HK-2 (cell line): ENCODE measurements at regions not wholly inside any gene's neighbourhood (a gene's known extent, or its start where the extent isn't known, plus 50 kb on each side); places are given as distances from the start of the nearest gene placed in this dataset.

Source experiments
- DNase-seq: peaks from one replicate; pipeline ENCODE4 v3.0.0-alpha.2; 2018; ENCODE audit not compliant: unreplicated experiment

DNA sequence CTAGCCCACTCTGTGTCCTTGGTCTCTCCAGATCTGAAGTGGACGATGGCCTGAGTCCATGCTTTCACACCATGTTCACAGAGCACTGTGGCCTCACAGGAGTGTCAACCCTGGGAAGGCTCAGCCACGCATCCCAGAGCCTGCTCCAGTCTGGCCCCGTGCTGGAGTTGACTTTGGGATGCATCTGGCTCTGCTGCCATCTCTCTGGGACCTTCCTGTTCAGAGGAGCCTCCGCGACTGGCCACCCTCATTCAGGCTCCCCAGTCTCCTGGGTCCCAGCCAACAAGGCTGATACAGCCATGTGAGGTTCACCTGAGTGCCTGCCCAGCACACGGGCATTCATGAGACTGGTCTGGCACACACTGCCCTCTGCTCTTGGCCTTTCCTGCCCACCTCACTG, 199.7 kb upstream of the RAB6C start:
- DNase-seq, result no peak

- no peak for DNase-seq
Observed at GRCh38 chr2:129780316-129781270, 198.9 kb upstream of the RAB6C start.

DNA sequence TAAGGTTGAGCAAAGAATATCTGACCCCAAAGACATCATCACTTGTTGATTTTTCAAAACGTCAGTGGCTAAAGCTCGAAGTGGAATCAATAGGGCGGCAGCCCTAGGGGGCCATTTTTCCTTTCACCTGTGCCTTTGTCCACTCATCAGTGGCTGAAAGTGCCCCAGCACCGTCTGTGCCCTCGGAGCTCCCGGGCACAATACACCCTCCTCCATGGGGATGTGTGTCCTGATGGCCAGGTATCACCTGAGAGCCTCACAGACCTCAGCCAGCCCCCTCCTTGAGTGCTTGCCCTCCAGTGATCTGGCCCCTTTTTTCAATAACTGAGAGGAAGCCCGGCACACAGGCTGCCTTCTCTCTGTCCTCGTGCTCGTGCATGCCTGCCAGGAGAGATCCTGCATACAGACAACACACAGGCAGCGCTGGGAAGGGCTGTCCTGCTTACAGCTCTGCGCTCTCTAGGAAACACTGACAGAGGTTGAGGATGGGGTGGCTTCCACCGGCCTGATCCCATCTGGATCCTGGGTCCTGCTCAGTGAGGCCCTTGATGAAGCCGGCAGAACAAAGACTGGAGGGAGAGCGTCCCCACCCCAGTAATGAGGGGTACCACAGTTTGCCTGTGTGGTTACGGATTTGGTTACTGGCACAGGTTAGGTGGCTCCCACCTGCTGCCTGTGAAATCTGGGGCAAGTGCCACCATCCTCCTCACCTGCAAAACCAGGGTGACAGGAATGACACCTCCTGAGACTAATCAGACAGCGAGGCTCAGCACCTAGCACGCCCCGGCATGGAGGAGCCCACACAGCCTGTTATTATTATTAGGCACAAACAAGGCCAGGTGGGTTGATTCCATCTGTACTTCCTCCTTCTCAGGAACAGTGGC, 197.5 kb upstream of the RAB6C start:
- DNase-seq, result no peak

DNA sequence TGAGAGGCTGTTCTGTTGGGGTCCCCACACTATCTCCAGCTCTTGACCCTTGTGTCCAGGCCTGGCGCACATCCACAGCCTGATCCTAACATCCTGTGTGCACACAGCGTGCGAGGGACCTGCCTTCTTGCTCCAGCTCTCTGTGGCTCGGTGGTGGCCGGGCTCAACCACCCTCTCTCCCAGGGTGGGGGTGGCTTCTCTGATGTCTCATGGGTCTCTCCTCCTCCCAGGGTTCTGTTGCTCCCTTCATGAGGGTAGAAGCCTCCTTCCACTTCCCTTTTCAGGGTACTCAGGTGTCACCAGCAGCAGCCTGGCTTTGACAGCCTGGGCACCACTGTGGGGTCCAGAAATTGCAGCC, 196.9 kb upstream of the RAB6C start:
- no peak for DNase-seq

DNA sequence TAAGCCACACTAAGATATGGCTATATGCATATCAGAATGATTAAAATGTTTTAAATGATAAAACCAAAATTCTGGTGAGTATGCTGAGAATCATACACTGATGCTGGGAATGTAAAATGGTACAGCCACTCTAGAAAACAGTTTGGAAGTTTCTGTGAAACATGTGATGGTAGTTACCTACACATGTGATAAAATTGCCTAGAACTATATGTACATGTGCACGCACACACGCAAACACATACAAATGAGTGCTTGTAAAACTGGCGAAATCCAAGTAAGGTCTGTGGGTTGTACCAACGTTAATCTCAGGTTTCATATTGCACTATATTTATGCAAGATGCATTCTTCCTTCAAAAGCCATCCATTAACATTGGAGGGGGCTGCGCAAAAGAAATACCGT, 195.0 kb upstream of the RAB6C start:
- no peak for DNase-seq

DNA sequence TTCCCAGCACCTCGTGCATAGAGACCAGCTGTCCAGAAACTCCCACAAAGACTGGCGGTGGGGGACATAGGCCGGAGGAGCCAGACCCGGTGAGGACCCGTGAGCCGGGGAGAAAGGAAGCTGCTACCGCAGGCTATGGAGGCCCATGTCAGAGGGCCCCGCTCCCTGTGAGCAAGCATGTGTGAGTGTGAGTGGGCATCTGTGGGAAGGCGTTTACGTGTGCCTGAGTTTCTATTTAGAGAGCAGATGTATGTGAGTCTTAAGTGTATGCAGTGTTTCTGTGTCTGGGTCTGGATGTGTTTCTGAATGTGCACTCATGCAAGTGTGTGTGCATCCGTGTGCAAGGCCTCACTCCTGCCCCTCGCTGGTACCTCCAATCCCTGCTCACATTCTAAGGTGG, 187.8 kb upstream of the RAB6C start:
- DNase-seq, result no peak

DNA sequence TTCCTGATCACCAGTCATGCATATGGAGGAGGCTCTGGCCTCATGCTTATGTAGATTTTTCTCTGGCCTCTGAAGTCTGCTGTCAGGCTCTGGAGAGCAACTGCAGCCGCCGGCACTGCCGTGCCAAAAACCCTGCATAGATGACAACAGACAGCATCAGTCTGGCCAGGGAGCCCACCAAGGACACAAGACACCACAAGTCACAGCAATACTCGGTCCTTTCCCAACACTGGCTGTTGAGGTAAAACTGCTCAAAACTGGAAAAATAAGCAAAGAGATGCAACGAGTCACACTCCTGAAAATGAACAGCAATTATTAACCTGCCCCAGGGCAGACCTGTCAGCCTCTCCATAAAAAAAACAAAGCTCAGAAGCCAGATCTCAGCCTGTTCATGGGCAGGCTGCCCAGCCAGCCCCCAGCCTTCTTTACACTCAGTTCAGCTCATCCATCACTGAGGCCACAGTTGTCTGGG, 186.0 kb upstream of the RAB6C start:
- no peak for DNase-seq

GRCh38 chr2:129794116-129794515, 185.3 kb upstream of the RAB6C start:
- DNase-seq, result no peak

DNA sequence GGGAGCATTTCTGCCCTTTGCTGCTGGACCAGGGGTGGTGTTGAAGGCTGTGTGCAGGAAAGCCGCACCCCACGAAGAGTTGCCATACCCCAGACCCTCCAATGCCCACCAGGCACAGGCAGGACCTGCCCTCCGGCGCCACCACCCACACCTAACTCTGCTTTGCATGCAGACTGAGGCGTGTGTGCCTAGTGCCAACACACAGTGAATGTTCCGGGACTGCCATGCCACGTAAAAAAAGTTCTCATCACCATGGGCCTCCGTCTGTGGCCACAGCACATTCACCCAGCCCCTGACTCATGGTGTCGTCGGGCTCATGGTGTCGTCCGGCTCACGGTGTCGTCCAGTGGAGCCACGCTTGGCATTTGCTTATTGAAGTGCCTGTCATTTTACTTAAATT, 184.9 kb upstream of the RAB6C start:
- no peak for DNase-seq

DNA sequence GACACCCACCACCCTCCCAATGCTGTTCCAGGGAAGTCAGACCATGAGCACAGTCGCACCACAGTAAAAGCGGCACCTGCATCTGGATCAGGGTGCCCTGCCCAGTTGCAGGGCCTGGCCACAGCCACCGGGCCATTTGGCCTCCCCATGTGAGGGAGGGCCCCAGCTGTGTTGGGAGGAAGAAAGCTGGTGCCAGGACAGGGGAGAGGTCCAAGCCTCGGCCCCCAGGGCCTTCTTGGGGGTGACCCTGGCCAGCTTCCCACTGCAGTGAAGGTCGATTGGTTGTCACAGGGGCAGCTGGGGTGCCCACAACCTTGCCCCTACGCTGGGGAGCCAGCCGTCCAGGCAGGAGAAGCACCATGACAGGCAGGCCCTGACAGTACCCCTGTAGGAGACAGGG, 183.2 kb upstream of the RAB6C start:
- DNase-seq, result no peak

- DNase-seq, result no peak
Observed at GRCh38 chr2:129796801-129797488, 182.5 kb upstream of the RAB6C start.

DNA sequence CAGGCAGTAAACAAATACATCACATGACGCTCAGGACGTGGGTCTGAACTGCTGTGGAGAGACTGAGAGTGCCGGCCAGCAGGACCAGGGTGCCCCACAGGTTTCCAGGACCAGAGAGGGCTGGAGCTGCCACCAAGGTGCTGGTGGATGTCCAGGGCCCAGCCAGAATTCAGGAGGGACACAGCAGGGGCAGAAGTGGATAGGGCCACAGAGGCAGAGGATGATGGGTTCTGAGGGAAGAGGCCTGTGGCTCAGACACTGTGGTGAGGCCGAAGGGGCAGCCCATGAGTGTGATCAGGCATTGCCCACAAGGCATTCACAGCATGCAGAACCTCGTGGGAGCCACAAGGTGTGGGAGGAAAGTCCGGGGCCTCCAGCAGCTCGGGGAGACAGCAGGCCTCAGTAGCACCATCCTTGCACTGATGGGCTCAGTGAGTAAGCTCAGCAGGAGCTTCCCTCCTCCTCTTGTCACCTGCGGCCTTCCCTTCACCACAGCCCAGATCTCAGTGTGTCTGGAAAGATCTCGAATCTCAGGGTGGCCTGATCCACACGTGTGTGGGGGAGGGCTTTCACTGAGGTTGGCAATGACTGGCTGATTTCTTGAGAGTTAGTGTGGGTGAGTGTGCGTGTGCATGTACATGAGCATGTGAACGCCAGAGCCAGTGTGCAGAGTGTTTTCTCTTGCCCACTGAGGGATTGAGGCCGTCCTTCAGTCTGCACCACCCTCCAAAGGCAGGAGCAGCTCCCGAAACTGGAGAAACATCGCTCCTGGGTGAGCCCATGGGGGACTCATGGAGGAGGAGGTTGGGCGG, 181.8 kb upstream of the RAB6C start:
- DNase-seq, result no peak

DNA sequence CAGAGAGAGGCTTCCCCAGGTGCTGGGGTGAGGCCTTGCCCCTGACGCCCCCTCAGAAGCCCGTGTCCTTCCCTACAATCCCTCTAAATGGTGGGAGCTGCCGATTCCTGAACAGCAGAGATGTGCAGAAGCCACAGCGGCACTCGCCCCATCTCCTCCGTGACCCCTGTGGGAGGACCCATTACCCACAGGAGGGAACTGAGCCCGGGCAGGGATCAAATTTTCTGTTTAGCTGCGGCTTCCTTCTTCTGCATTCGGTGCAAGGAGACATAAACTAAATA, 181.2 kb upstream of the RAB6C start:
- DNase-seq, result no peak

DNA sequence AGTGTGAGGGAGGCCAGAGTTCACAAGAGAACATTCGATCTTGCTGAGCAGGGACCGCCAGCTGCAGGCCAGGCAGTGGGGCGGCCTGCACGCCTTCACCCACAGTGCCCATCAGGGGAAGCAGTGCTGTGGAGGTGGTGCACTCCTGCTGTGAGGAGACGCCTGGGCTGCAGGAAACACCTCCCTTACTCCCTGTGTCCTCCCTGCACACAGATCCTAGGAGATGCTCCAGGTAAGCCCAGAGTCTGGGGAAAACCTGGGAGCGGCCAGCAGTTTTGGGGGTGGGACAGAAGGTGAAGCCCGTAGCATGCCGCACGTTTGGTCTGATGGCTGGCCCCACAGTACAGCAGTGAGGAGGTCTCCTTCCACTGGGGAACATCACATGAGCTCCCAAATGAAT, 180.8 kb upstream of the RAB6C start:
- no peak for DNase-seq

DNA sequence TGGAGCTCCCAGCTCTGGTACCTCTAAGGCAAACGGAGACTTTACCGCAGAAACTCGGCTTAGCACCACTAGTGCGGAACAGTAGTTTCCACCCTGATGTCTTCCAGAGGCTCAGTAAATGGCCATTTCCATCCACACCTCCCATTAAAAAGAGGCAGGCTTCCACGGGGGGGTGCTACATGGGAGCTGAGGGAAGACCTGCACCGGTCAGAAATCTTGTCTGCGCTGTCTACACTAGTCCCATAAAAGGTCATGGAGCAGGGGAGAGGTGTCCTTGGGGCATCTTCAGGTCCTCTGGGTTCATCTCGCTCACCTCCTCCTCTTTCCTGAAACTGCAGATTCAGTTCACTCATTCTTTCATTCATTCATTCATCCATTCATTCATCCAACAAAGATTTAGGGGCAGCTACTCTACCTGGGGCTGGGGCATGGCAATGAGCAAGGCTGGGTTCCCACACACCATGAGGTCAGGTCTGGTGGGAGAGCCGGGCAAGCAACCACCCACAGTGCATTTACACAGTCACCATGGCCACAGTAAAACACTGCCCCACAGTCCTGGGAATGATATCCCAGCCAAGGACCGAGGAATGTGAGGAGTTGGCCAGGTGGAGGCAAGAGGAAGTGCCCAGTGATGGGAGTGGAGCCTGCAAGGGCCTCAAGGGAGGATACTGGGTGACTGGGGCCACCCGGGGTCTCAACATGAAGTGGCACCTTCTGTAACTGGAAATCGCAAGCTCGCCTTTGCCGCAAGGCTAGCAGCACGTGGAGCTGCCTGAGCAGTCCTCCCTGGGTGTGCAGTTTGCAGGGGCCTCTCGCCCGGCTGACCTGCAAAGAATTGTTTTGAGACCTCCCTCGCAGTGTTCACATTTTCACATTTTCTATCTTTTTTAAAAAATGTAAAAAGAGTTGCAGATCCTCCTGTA, 180.2 kb upstream of the RAB6C start:
- DNase-seq, result no peak

- DNase-seq, result no peak
Observed at GRCh38 chr2:129800285-129800684, 179.2 kb upstream of the RAB6C start.

DNA sequence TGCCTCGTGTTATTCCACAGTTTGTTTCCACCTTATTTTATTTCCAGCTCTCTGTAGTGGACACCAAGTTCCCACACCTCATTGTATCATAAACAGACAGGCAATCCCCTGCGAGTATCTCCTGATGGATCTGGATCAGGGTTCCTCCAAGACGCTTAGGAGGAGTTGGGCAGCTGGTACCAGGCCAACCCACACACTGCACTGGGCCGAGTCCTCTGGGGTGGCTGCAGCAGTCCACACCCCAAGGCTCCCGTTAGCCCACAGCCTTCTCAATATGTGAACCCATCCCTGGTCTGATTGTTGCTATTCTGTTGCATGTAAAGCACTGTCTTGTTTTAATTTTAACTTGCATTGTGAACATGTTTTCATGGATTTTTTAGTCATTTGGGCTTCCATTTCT, 178.8 kb upstream of the RAB6C start:
- no peak for DNase-seq

GRCh38 chr2:129801575-129801974, 177.9 kb upstream of the RAB6C start:
- no peak for DNase-seq

DNA sequence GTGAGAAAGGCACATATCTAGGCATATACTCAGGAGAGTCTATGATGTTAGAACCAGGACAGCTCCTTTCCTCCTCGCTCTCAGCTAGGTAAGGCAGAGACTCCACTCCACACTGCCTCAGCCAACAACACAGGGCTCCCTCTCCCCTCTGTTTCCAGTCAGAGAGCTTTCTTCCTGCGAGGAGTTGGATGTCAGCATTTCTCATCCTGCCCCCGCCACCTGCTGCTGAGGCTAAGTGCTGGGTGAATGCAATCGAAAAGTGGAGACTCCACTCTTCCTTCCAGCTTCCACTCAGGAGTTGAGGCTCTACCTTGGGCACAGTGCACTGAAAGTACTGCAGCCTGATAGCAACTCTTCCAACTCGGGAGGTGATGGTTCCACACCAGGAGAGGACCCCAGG, 177.2 kb upstream of the RAB6C start:
- DNase-seq, result no peak

GRCh38 chr2:129803032-129803431, 176.4 kb upstream of the RAB6C start:
- DNase-seq, result no peak

DNA sequence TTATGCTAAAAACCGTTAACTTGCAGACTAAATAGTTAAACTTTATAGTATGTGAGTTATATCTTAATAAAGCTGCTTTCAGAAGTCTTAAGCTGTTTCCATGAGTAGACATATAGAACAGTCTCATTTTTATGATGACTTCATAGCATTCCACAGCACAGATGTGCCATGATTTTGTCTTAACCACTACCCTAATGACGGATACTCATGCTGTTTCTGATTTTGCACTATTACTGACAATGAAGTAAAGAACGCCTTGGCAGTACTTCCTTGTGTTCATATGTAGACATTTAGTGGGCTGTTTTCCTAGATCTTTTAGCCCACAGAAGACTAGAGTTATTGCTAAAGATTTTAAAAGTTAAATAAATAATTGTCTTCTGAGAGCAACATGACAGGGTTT, 175.6 kb upstream of the RAB6C start:
- no peak for DNase-seq
